ENCODE measurements at regions not wholly inside any gene's neighbourhood (a gene's known extent, or its start where the extent isn't known, plus 50 kb on each side); places are given as distances from the start of the nearest gene placed in this dataset.

DNA sequence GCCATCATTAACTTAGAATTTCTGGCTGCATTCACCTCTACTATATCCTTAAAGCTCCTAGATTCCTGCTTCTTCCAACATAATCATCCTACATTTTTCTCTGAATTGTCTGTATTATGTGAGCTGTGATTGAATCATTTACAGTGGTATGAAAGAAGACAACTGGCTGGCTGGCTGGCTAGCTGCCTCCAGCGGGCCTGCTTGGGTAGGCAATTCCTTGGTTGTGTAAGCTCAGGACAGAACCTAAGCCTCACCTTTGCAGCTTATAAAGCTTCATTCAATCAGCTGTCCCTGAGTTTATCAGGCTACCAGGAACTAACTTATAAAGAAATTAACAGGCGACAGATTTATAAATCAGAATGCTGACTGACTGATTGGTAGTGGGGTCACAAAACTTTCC, 162.7 kb upstream of the NR3C1 start:
- TF ChIP-seq, protein P1, sequence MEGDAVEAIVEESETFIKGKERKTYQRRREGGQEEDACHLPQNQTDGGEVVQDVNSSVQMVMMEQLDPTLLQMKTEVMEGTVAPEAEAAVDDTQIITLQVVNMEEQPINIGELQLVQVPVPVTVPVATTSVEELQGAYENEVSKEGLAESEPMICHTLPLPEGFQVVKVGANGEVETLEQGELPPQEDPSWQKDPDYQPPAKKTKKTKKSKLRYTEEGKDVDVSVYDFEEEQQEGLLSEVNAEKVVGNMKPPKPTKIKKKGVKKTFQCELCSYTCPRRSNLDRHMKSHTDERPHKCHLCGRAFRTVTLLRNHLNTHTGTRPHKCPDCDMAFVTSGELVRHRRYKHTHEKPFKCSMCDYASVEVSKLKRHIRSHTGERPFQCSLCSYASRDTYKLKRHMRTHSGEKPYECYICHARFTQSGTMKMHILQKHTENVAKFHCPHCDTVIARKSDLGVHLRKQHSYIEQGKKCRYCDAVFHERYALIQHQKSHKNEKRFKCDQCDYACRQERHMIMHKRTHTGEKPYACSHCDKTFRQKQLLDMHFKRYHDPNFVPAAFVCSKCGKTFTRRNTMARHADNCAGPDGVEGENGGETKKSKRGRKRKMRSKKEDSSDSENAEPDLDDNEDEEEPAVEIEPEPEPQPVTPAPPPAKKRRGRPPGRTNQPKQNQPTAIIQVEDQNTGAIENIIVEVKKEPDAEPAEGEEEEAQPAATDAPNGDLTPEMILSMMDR (IDR thresholded peaks at IDR 0.05) = no peak
- no peak for TF ChIP-seq POLR2A (IDR thresholded peaks at IDR 0.05)
- no peak for TF ChIP-seq POLR2AphosphoS5 (IDR thresholded peaks at IDR 0.05)
